NCI-H2171 (cell line): ENCODE measurements at regions not wholly inside any gene's neighbourhood (a gene's known extent, or its start where the extent isn't known, plus 50 kb on each side); places are given as distances from the start of the nearest gene placed in this dataset.
"Not testable (repeated sequence)": the region's sequence is repeated elsewhere in the genome, so short reads cannot be mapped to it uniquely, and the experiment has no call there.

Experiments used
- DNase-seq: peaks from one replicate; lab custom pipeline; 2025; lab: John Stamatoyannopoulos, UW

DNA sequence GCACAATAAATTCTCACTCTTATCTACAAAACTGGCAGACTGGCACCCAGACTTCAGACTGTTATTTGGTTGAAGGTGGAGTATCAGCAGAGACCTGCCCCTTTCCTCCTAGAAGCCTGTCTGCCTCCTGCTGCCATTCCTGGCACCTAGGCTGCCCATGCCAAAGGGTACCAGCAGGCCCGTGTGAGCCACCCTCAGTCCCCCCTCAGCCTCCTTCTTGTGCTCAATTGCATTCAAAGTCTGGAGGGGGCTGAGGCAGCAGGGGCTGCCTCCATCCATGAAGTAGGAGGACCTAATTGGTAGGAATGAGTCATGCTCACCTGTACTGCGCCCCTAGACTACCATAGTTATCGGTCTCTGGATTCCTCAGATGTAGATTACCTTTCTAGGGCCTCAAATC is 440.9 kb upstream of the GRM3 start:
- no peak for DNase-seq

DNA sequence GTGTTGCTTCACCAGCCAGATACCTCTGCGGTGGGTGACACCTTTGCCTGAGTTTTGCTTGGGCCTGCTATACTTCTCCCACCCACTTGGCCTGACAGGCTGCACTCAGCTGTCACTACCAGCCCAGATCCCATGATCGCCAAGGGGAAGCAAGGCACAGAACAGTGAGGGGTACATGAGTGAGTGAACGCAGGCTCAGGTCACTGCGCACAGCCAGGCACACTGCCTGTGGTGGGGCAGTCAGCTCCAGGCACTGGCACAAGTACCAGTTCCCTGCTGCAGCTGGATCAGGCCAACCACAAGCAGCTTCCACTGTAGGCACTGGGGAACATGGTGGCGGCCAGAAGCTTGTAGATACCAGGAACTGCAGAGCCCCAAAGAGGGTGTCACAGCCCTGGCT is 441.9 kb upstream of the GRM3 start:
- no peak for DNase-seq

DNA sequence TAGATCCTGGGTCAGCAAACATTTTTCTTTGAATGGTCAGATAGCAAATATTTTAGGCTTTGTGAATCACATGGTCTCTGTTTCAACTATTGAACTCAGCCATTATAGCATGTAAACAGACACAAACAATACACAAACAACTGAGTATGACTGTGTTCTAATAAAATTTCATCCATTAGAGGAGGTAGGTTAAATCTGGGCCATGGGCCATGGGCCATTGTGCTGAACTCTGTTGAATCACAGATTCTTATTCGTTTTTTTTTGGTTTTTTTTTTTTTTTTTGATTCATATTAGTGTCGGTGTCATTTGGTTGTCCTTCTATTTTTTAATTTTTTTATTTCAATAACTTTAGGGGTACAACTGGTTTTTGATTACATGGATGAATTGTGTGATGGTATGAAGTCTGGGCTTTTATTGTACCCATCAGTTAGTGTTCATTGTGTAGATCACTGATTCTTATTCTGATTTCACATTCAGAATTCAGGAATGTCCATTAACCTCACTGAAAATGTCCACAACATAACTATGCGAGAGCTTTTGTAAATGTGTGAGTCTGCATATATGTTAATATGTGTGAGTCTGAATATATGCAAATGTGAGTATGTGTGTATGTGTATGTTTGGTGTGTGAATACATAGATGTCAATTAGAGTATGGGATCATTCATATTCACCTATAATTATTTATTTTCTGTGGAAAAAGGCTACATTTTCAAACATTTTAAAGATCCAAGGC is 443.7 kb upstream of the GRM3 start:
- DNase-seq: no peak

DNA sequence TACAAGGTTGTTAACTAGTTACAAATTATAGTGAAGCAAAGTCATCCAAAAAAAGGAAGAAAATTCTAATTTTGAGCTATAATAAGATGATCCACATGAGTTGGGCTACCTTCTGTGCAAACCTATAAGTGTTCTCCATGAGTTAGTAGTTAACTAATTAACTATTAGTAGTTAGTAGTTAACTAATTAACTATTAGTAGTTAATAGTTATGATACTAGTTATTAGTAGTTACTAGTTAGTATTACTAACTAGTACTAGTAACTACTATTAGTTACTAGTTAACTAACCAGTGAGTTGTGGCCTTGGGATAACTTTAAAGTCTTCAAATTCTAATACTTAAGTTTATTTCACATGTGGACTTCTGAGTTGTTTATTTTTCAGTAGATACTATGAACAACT is 453.4 kb upstream of the GRM3 start:
- DNase-seq: no peak

DNA sequence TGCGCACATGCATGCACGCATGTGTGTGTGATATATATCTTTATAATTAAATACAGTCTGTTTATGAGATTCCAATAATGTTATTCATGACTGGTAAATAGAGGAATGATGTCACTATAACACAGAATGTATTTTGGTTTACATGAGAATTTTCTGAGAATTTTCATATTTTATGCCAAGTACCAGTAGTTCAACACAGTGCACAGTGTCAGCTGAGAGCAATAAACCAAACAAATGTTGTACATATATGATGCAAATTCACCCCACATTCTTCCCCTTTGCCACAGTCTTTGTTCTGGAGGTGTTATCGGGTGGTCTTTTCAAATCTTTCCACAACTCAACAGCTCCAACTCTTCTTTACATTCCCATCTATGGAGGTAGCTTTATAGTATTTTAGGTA is 462.2 kb upstream of the GRM3 start:
- DNase-seq: no peak

DNA sequence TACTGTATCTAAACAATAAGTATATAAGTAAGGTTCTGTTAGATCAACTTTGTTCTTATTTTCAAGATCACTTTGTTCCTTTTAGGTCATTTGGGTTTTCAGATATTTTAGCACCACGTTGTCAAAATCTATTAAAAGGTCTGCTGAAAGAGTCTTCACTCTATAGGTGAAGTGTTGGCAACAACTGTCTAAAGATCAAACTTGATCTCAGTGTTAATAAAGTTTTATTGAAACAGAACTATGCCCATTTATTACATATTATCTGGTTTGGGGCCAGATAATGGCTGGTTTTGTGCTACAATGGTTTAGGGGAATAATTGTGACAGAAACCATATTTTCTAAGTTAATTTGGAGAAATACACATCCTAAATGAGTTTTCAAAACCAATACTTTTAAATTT is 478.9 kb upstream of the GRM3 start:
- DNase-seq: no peak

DNA sequence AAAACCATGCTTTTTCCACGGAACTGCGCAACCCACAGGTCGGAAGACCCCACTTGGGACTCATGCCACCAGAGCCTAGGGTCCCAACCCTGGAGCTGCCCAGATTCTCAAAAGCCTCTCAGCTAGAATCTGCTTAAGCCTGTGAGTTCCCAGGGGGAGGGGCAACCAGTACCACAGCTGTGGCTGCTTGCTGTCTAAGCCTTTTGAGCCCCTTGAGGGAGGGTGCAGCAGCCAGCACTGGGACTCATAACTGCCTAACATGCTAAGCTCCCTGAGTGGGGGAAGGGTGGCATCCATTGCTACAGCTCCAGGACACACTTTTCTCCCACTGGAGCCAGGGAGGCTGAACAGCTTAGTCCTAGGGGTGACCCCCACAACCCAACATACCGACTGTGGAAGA is 485.6 kb upstream of the GRM3 start:
- no peak for DNase-seq

DNA sequence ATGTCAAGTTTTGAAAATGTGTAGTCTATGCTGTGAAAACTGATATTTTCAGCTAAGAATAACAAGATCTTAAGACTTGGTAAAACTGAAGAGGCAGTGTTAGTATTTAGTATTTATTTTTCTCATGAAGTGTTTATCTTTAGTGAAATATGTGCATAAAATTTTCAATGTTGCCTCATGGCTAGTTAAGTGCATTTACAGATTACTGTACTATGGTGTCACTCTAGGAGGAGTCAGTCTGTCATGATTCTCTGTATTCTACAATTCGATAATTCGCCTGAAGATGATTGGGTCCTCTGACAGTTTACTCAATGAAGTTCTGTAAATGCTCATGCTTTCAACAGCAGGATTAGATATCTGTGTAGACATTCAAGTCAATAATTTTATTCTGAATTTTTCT is 488.1 kb upstream of the GRM3 start:
- no peak for DNase-seq

DNA sequence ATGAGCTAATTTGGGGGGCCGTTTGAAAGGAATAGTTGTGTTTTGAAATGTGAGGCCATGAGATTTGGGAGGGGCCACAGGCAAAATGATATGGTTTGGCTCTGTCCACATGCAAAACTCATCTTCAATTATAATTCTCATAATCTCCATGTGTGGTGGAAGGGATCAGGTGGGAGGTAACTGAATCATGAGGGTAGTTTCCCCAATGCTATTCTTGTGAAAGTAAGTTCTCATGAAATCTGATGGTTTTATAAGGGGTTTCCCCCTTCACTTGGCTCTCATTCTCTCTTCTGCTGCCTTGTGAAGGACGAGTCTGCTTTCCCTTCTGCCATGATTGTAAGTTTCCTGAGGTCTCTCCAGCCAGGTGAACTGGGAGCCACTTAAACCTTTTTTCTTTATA is 490.8 kb upstream of the GRM3 start:
- no peak for DNase-seq

DNA sequence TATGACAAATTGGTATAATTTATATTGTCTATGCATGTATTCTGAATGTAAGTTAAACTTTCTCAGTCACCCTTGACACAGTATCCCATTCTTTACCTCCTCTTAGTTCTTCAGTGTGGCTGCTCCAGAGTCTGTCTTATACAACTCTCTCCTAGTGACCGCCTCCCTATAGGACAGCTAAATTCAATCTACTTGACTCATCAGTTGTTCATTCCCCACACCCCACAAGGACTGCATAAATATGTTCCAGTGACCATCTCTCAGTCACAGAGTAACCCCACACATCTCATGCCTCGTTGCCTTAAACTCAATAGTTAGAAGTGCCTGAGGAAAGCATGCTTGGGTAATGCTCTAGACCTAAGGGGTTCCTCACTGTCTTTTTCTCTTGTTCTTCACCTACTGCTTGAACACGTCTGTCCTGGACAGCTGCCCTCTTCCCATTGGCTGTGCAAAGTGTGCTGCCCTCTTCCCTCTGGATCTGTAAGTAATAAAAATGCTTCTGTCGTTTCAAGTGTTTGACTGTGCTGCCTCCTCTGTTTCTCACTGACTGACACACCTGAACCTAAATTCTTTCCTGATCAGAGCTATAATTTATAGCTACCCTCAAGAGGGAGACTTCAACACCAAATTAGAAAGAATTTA is 494.6 kb upstream of the GRM3 start:
- no peak for DNase-seq

DNA sequence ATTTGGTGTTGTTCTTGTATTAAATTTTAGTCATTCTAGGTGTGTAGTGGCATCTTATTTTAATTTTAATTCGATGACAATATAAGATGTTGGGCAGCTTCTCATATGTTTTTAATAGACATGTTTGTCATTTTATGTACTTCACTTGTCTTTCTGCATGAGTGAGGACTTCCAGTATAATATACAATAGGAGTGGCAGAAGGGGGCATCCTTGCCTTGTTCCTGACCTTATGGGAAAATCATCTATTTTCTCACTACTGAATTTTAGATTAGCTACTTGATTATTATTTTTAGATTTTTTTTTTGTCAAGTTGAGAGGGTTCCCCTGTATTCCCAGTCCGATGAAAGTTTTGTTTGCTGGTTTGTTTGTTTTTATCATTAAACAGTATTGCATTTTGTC is 495.2 kb upstream of the GRM3 start:
- DNase-seq: no peak

DNA sequence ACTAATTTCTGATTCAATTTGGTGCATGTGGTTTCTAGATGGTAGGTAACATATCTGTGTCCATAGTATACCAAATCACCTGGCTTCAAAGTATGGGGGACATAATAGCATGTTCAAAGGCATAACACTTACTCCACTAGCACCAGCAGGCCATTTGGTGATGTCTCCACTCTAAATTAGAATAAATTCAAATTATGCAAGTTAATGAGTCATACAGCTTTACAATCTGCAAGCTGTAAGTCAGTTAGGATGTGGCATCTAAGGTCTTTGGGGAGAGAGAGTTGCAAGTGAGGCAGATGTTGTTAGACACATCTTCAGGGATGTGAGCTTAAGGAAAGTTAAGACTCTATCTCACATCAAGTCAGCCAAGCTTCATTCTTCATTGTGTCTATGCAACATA is 506.4 kb upstream of the GRM3 start:
- no peak for DNase-seq

DNA sequence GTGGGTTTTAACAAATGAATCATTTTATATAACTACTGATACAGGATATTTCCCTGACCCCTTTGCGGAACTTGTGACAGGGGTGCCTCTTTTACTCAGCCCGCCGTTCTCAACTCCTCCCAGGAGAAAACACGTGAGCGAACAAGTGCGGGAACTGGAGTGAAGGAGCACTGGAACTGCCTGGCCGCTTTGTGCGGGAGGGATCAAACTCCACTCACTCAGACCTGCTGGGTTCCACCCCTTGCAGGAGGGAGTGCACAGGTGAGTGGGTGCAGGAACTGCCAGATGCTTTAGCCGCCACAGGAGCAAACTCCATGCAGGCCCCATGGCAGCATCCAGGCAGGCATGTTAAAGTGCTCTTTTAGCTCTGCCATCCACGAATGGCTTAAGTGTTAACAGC is 513.4 kb upstream of the GRM3 start:
- no peak for DNase-seq

DNA sequence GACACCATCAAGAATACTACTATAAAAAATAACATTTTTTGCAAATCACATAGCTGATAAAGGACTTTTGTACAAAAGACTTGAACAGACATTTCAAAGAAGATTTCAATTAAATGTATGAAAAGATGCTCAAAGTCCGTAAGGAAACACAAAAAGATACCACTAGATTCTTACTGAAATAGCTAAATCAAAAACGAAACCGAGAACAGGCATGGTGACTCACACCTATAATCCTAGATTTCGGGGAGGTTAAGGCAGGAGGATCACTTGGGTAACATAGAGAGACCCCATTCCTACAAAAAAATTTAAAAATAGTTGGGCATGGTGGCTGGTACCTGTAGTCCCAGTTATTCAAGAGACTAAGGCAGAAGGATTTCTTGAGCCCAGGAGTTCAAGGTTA is 520.2 kb upstream of the GRM3 start:
- no peak for DNase-seq

DNA sequence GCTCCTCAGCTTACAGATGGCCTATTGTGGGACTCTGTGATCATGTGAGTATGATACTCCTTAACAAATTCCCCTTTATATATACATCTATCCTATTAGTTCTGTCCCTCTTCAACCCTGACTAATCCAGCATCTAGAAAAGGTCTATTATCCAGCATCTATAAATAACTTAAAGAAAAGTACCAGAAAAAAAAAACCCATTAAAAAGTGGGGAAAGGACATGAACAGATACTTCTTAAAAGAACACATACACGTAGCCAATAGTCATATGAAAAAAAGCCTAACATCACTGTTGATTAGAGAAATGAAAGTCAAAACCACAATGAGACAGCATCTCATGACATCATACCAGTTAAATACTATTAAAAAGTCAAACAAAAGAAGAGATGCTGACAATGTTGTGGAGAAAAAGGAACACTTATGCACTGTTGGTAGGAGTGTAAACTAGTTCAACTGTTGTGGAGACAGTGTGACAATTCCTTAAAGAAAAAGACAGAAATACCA is 549.5 kb upstream of the GRM3 start:
- no peak for DNase-seq

DNA sequence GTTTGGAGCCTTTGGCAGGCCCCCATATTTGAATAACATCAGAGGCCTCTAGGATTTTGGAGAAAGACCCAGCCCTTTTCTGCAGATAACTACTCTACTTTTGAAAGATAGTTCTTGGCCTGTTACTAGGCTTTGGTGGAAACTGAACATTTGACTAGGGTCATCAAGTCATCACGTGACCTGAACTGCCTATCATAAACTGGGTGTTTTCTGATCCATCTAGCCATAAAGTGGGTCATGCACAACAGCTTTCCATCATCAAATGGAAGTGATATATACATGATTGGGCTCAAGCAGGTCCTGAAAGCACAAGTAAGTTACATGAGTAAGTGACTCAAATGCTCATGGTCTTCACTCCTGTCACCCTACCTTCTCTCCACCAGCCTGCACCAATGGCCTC is 552.3 kb upstream of the GRM3 start:
- no peak for DNase-seq

DNA sequence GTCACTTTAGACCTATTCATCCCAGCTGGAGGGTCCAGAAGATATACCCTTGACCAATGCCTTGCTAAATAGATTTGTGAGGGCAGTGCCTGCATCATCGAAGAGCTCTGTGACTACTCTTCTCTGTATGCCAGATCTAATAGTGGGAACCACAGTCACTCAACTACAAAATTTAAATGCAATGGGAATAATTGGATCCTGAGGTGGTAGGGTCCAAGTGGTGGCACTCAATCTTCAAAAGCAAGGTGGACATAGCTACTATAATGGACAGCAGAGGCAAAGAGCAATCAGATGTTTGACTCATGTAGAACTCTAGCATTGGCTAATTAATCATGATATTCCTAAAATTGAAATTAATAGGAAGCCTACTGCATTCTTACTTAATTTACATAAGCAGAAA is 554.3 kb upstream of the GRM3 start:
- no peak for DNase-seq

DNA sequence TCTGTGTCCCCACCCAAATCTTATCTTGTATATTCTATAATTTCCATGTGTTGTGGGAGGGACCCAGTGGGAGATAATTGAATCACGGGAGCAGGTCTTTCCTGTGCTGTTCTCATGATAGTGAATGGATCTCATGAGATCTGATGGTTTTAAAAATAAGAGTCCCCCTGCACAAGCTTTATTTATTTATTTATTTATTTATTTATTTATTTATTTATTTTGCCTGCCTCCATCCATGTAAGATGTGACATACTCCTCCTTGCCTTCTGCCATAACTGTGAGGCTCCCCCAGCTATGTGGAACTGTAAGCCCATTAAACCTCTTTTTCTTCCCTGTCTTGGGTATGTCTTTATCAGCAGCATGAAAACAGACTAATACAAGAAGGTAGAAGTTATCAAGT is 579.1 kb upstream of the GRM3 start:
- DNase-seq: not testable (repeated sequence)

DNA sequence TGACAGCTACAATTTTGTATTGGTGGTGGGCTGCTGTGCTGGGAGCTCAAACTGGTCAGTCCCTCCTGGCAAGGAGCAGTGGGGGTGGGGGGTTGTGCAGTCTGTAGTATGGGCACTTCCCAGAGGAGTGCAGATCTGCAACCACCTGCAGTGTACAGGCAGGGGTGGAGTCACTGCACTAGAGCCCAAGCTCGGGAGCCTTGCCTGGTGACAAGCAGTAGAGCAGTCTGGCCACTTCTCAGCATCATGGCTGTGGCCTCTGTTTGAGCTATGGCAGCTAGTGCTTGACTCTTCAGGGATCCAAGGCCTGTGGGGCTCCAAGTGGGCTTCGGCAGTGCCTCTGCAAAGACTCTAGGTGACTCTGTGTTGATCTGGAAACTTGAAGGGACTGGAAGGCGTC is 585.1 kb upstream of the GRM3 start:
- no peak for DNase-seq

DNA sequence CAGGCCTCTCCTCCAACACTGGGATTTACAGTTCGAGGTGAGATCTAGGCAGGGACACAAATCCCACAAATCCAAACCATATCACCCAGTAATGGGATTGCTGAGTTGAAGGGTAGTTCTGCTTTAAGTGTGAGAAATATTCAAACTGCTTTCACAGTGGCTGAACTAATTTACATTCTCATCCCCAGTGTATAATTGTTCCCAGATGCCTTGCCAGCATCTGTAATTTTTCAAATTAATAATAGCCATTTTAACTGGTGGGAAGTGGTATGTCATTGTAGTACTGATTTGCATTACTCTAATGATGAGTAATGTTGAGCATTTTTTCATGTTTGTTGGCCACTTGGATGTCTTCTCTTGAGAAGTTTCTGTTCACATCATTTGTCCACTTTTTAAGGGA is 592.8 kb upstream of the GRM3 start:
- no peak for DNase-seq

DNA sequence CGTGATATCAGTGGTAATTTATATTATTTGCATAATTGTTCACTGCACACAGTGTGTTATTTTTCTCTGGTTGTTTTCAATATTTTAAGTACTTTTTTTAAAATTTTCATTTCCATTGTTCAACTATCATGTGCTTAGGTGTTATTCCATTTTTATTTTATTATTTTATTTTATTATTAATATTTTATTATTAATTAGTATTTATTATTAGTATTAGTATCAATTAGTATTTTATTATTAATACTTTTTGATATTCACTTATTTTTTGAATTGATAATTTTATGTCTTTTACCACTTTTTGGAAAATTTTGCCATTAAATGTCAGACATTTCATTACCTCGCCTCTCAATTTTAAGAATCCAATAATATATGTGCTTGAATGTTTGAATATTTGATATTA is 593.8 kb upstream of the GRM3 start:
- no peak for DNase-seq

DNA sequence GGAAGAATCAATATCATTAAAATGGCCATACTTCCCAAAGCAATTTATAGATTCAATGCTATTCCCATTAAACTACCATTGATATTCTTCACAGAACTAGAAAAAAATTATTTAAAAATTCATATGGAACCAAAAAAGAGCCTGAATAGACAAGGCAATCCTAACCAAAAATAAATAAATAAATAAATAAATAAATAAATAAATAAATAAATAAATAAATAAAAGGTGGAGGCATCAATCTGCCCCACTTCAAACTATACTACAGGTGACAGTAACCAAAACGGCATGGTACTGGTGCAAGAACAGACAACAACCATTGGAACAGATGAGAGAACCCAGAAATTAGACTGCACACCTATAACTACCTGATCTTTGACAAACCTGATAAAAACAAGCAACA is 598.5 kb upstream of the GRM3 start:
- not testable (repeated sequence) for DNase-seq

DNA sequence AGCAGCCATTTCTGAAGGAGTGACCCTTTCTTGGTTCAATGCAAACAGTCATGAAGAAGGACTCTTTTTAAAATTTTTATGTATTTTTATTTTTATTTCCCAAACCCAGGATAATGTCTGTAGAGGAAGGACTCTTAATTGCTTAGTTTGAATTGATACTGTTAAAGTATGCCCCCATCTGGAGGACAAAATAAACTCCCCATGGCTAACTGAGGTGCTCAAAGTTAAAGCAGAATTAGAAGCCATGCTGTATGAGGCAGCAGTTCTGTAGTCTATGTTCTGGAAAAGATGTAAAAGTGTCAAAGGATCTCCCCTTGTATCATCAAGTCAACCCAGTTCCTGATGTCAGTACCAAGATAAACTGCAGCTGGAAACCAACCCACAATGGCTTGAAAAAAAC is 617.9 kb upstream of the GRM3 start:
- DNase-seq: no peak

DNA sequence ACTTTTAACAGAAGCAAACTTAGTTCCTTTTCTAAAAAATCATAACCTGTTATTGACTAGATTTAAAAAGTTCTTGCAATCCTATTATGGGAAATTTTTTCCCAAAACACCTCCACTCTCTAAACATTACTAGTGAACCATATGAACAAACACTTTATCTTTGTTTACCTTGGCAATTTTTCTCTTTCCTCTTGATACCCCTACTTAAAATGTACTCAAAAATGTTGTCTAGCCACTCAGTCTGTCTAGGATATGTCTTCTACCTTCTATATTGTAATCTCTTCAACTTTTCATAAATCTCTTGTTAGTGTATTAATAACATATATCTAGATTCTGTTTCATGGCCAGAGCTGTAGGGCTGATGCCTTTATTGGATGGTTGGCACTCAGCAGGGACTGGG is 630.0 kb upstream of the GRM3 start:
- no peak for DNase-seq
